CD1c-positive myeloid dendritic cell (primary cell): ENCODE measurements at regions not wholly inside any gene's neighbourhood (a gene's known extent, or its start where the extent isn't known, plus 50 kb on each side); places are given as distances from the start of the nearest gene placed in this dataset.

ENCODE experiments used
- DNase-seq: peaks from one replicate; pipeline ENCODE4 v3.0.0-alpha.2; 2016; ENCODE audit errors: extremely low spot score

GRCh38 chr3:116767726-116768125 is 58.1 kb downstream of the TUSC7 start:
- no peak for DNase-seq

GRCh38 chr3:116770815-116771450 is 61.4 kb downstream of the TUSC7 start:
- DNase-seq = peak; percentile 83

- no peak for DNase-seq
These were observed 67.6 kb downstream of the TUSC7 start for GRCh38 chr3:116776880-116777785.

- no peak for DNase-seq
These were observed 75.6 kb downstream of the TUSC7 start for GRCh38 chr3:116785226-116785625.

GRCh38 chr3:116802651-116803050 is 93.1 kb downstream of the TUSC7 start:
- DNase-seq = no peak

GRCh38 chr3:116806351-116806750 is 96.8 kb downstream of the TUSC7 start:
- no peak for DNase-seq

GRCh38 chr3:116808725-116809124 is 99.1 kb downstream of the TUSC7 start:
- peak; percentile 56 for DNase-seq

GRCh38 chr3:116809208-116809607 is 99.6 kb downstream of the TUSC7 start:
- peak; percentile 76 for DNase-seq

GRCh38 chr3:116811754-116812153 is 102.2 kb downstream of the TUSC7 start:
- DNase-seq = no peak

GRCh38 chr3:116812949-116813348 is 103.4 kb downstream of the TUSC7 start:
- no peak for DNase-seq

GRCh38 chr3:116815321-116815720 is 105.7 kb downstream of the TUSC7 start:
- no peak for DNase-seq

GRCh38 chr3:116815831-116816588 is 106.4 kb downstream of the TUSC7 start:
- DNase-seq = no peak

GRCh38 chr3:116821371-116821770 is 111.8 kb downstream of the TUSC7 start:
- no peak for DNase-seq

GRCh38 chr3:116824208-116824607 is 114.6 kb downstream of the TUSC7 start:
- DNase-seq = no peak

GRCh38 chr3:116833202-116833601 is 123.6 kb downstream of the TUSC7 start:
- DNase-seq = no peak

GRCh38 chr3:116834816-116835215 is 125.2 kb downstream of the TUSC7 start:
- no peak for DNase-seq

GRCh38 chr3:116835658-116836057 is 126.1 kb downstream of the TUSC7 start:
- DNase-seq = no peak

- no peak for DNase-seq
These were observed 126.7 kb downstream of the TUSC7 start for GRCh38 chr3:116836286-116836685.

- DNase-seq = no peak
These were observed 127.9 kb downstream of the TUSC7 start for GRCh38 chr3:116837483-116837882.

- DNase-seq = no peak
These were observed 131.6 kb downstream of the TUSC7 start for GRCh38 chr3:116841003-116841735.

- no peak for DNase-seq
These were observed 132.8 kb downstream of the TUSC7 start for GRCh38 chr3:116842254-116842957.
